GM18861 (cell line): ENCODE measurements at regions not wholly inside any gene's neighbourhood (a gene's known extent, or its start where the extent isn't known, plus 50 kb on each side); places are given as distances from the start of the nearest gene placed in this dataset.
A peak's percentile ranks its signal among the peaks of the same experiment; 100 is the strongest.
"Not testable (repeated sequence)": the region's sequence is repeated elsewhere in the genome, so short reads cannot be mapped to it uniquely, and the experiment has no call there.

Experiments used
- ATAC-seq: cut with Tn5 transposase; IDR thresholded peaks from one replicate; pipeline ENCODE4 v1.9.1; 2021; ENCODE audit not compliant: unreplicated experiment

- no peak for ATAC-seq
These were observed 225.9 kb upstream of the GYPA start for GRCh38 chr4:144366425-144366824.

GRCh38 chr4:144371485-144371884, 231.0 kb upstream of the GYPA start:
- ATAC-seq, result no peak

GRCh38 chr4:144374065-144374464, 233.5 kb upstream of the GYPA start:
- peak; percentile 79 for ATAC-seq

- ATAC-seq, result no peak
These were observed 236.3 kb upstream of the GYPA start for GRCh38 chr4:144376866-144377265.

GRCh38 chr4:144384408-144384807, 243.9 kb upstream of the GYPA start:
- no peak for ATAC-seq

GRCh38 chr4:144399927-144400326, 246.0 kb upstream of the HHIP start:
- peak; percentile 77 for ATAC-seq

- no peak for ATAC-seq
These were observed 243.8 kb upstream of the HHIP start for GRCh38 chr4:144402176-144402575.

- no peak for ATAC-seq
These were observed 243.0 kb upstream of the HHIP start for GRCh38 chr4:144402999-144403398.

- no peak for ATAC-seq
These were observed 242.1 kb upstream of the HHIP start for GRCh38 chr4:144403893-144404292.

GRCh38 chr4:144409525-144409924, 236.4 kb upstream of the HHIP start:
- ATAC-seq, result no peak

- ATAC-seq, result no peak
These were observed 235.6 kb upstream of the HHIP start for GRCh38 chr4:144410230-144410783.

- no peak for ATAC-seq
These were observed 234.8 kb upstream of the HHIP start for GRCh38 chr4:144411119-144411518.

GRCh38 chr4:144411700-144412099, 234.3 kb upstream of the HHIP start:
- ATAC-seq, result no peak

- no peak for ATAC-seq
These were observed 224.9 kb upstream of the HHIP start for GRCh38 chr4:144421056-144421455.

GRCh38 chr4:144421839-144422565, 224.0 kb upstream of the HHIP start:
- ATAC-seq, result no peak

GRCh38 chr4:144423930-144424329, 222.0 kb upstream of the HHIP start:
- no peak for ATAC-seq

GRCh38 chr4:144426023-144426422, 219.9 kb upstream of the HHIP start:
- not testable (repeated sequence) for ATAC-seq

- no peak for ATAC-seq
These were observed 203.2 kb upstream of the HHIP start for GRCh38 chr4:144442713-144443112.

GRCh38 chr4:144449611-144450010, 196.3 kb upstream of the HHIP start:
- ATAC-seq, result no peak

GRCh38 chr4:144450526-144450925, 195.4 kb upstream of the HHIP start:
- no peak for ATAC-seq

GRCh38 chr4:144451766-144452450, 194.0 kb upstream of the HHIP start:
- no peak for ATAC-seq

- ATAC-seq, result no peak
These were observed 189.8 kb upstream of the HHIP start for GRCh38 chr4:144456196-144456595.
